ENCODE measurements at regions not wholly inside any gene's neighbourhood (a gene's known extent, or its start where the extent isn't known, plus 50 kb on each side); places are given as distances from the start of the nearest gene placed in this dataset.

DNA sequence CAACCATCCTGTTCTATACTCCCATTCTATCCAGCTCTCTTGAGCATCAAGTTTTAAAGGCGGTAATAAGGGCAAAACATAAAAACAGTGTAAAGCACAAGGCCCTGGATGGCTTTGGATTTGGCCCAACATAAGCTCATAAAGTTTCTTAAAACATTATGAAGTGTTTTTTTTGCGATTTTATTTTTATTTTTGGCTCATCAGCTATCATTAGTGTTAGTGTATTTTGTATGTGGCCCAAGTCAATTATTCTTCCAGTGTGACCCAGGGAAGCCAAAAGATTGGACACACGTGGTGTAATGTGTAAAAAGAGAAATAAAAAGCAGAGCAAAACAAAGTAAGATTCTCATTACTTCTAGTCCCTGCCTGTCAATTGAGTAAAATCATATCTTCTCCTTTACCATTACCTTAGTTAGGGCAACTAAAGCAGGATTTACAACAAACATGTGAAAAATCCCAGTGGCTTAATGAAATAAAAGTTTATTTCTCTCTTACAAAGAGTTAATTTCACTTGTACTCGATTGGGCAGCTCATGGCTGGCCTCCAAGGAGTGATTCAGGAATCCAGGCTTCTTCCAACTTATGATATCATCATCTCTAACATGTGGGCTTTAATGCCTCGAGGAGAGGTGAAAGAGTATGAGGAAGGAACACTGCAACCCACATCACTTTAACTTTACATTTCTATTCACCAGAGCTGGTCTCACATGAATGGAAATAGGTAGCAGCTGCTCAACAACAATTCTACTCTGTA is 725.2 kb upstream of the SLITRK1 start:
- Histone ChIP-seq H3K4me1 (ENCODE audit: control insufficient read depth, insufficient read depth, low read length) (no peaks in the 10 kb centered on the region), H2BK20ac (ENCODE audit: low read depth, low read length) (no peak overlapping the region), H3K79me1 (ENCODE audit: low read depth in 1 of 2, low read length in 2 of 2) (no peaks in the 10 kb centered on the region), H3K14ac (replicated peaks; ENCODE audit: low read depth, low read length) (no peak overlapping the region), H3K18ac (ENCODE audit: low read depth, low read length) (no peak overlapping the region), H3K9me1 (ENCODE audit: insufficient read depth, low read length) (no peaks in the 10 kb centered on the region), H4K91ac (ENCODE audit: insufficient read depth, low read depth, low read length) (no peak overlapping the region), H3K9ac (ENCODE audit: low read depth, low read length) (no peak overlapping the region), H3K23ac (ENCODE audit: low read depth, low read length) (no peak overlapping the region), H4K20me1 (ENCODE audit: insufficient read depth, low read length) (no peaks in the 10 kb centered on the region), H2AK5ac (ENCODE audit: low read depth, low read length) (no peak overlapping the region), H4K8ac (ENCODE audit: low read depth in 2 of 2, low read length in 2 of 2) (no peak overlapping the region), H3K27me3 (ENCODE audit: control insufficient read depth, insufficient read depth, low read length) (no peaks in the 10 kb centered on the region), H2AFZ (replicated peaks; ENCODE audit: low read length, poor library complexity) (no peak overlapping the region), H2BK15ac (ENCODE audit: low read depth, low read length) (no peak overlapping the region), H3K4me2 (ENCODE audit: low read depth, low read length) (no peak overlapping the region), H2BK5ac (ENCODE audit: low read depth, low read length, poor library complexity, severe bottlenecking) (peak overlapping the region; percentile 18), H3K9me3 (ENCODE audit: control insufficient read depth, insufficient read depth, low read length) (no peaks in the 10 kb centered on the region), H2BK120ac (ENCODE audit: low read depth, low read length) (no peak overlapping the region), H4K5ac (ENCODE audit: low read depth, low read length) (no peak overlapping the region), H2AK9ac (replicated peaks; ENCODE audit: low read depth, low read length, poor library complexity) (no peak overlapping the region), H3K36me3 (ENCODE audit: control insufficient read depth, insufficient read depth, low read length) (no peaks in the 10 kb centered on the region), H3K4me3 (ENCODE audit: insufficient read depth, low read depth, low read length) (no peak overlapping the region), H3K4ac (ENCODE audit: low read depth, low read length) (no peak overlapping the region), H3K27ac (ENCODE audit: insufficient read depth, low read length) (no peak overlapping the region), H3K56ac (ENCODE audit: extremely low read depth, insufficient read depth, low read length) (no peak overlapping the region)
- no TSS peak for BruUV-seq (replicated peaks)
- in situ Hi-C loops (cut with MboI; ENCODE audit: low sequenced_read_pairs) (no loop called here), dilution Hi-C loops (cut with HindIII; ENCODE audit: low sequenced_read_pairs, unreplicated experiment) (no loop called here), intact Hi-C loops (cut with micrococcal nuclease) (no loop called here)
- DNase-seq (peak; percentile 75), ATAC-seq (ENCODE audit: low read depth) (peak; percentile 40)
- TF ChIP-seq MAZ (IDR thresholded peaks at IDR 0.05; ENCODE audit: borderline replicate concordance, low read depth, low read length) (no peak), CHD1 (IDR thresholded peaks at IDR 0.05; ENCODE audit: low read depth, low read length) (no peak), USF2 (IDR thresholded peaks at IDR 0.05; ENCODE audit: low read depth, low read length) (no peak), MXI1 (IDR thresholded peaks at IDR 0.05; ENCODE audit: borderline replicate concordance, low read depth, low read length) (no peak), CTCF (conservative IDR thresholded peaks at IDR 0.05; ENCODE audit: low read depth, low read length) (no peak), NFE2L2 (IDR thresholded peaks at IDR 0.05; ENCODE audit: low read depth, low read length) (no peak), SMC3 (IDR thresholded peaks at IDR 0.05; ENCODE audit: low read depth, low read length) (no peak), RAD21 (IDR thresholded peaks at IDR 0.05; ENCODE audit: low read length) (no peak), RFX5 (IDR thresholded peaks at IDR 0.05; ENCODE audit: low read depth, low read length) (no peak), POLR2A (IDR thresholded peaks at IDR 0.05; ENCODE audit: low read depth, low read length) (no peak), RCOR1 (IDR thresholded peaks at IDR 0.05; ENCODE audit: insufficient replicate concordance, low read length) (no peak), MAFK (IDR thresholded peaks at IDR 0.05; ENCODE audit: low read depth, low read length) (no peak), BHLHE40 (IDR thresholded peaks at IDR 0.05; ENCODE audit: low read depth, low read length) (no peak), CEBPB (IDR thresholded peaks at IDR 0.05; ENCODE audit: low read depth, low read length) (no peak)
- TF ChIP-seq, protein P1, sequence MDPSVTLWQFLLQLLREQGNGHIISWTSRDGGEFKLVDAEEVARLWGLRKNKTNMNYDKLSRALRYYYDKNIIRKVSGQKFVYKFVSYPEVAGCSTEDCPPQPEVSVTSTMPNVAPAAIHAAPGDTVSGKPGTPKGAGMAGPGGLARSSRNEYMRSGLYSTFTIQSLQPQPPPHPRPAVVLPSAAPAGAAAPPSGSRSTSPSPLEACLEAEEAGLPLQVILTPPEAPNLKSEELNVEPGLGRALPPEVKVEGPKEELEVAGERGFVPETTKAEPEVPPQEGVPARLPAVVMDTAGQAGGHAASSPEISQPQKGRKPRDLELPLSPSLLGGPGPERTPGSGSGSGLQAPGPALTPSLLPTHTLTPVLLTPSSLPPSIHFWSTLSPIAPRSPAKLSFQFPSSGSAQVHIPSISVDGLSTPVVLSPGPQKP (IDR thresholded peaks at IDR 0.05; ENCODE audit: borderline replicate concordance, low read depth, low read length), result no peak
- ChIA-PET CTCF (no interaction called here), POLR2A (ENCODE audit: unreplicated experiment) (no interaction called here)
- WGBS, 2 experiments (ENCODE audit: extremely low coverage in 2 of 2, insufficient read length in 1 of 2), result no CpG with 5 or more reads among the region's 5 CpGs

All from IMR-90 (cell line).